ENCODE measurements at regions not wholly inside any gene's neighbourhood (a gene's known extent, or its start where the extent isn't known, plus 50 kb on each side); places are given as distances from the start of the nearest gene placed in this dataset.

- DNase-seq (ENCODE audit: insufficient read length, low spot score) (no peak), FAIRE-seq (no peak)
Measured at GRCh38 chr22:48686694-48687302, 1140.9 kb downstream of the BRD1 start.

- FAIRE-seq, result no peak
- DNase-seq (ENCODE audit: insufficient read length, low spot score), result no peak
Measured at GRCh38 chr22:48685767-48686166, 1141.9 kb downstream of the BRD1 start.

- no peak for FAIRE-seq
Measured at GRCh38 chr22:48683640-48684039, 1144.0 kb downstream of the BRD1 start.

GRCh38 chr22:48682504-48682903 lies 1145.2 kb downstream of the BRD1 start:
- DNase-seq (ENCODE audit: insufficient read length, low spot score), result no peak
- FAIRE-seq, result no peak

More at GRCh38 chr22:48683640-48684039, 1144.0 kb downstream of the BRD1 start:
- no peak for DNase-seq (ENCODE audit: insufficient read length, low spot score)

- FAIRE-seq (no peak), DNase-seq (ENCODE audit: insufficient read length, low spot score) (no peak)
Measured at GRCh38 chr22:48680601-48681000, 1147.1 kb downstream of the BRD1 start.

GRCh38 chr22:48679656-48680555 lies 1147.8 kb downstream of the BRD1 start:
- no peak for FAIRE-seq
- no peak for DNase-seq (ENCODE audit: insufficient read length, low spot score)

- DNase-seq (ENCODE audit: insufficient read length, low spot score) (no peak), FAIRE-seq (no peak)
Measured at GRCh38 chr22:48678171-48679135, 1149.2 kb downstream of the BRD1 start.

- DNase-seq (ENCODE audit: insufficient read length, low spot score), result no peak
- FAIRE-seq, result no peak
Measured at GRCh38 chr22:48677621-48678020, 1150.1 kb downstream of the BRD1 start.

GRCh38 chr22:48677168-48677520 lies 1150.5 kb downstream of the BRD1 start:
- DNase-seq (ENCODE audit: insufficient read length, low spot score), result no peak
- no peak for FAIRE-seq

GRCh38 chr22:48676266-48677167 lies 1151.2 kb downstream of the BRD1 start:
- FAIRE-seq, result no peak
- DNase-seq (ENCODE audit: insufficient read length, low spot score), result no peak

- DNase-seq (ENCODE audit: insufficient read length, low spot score), result no peak
- no peak for FAIRE-seq
Measured at GRCh38 chr22:48675830-48676145, 1151.9 kb downstream of the BRD1 start.

GRCh38 chr22:48675141-48675829 lies 1152.4 kb downstream of the BRD1 start:
- FAIRE-seq, result no peak

GRCh38 chr22:48673806-48674500 lies 1153.7 kb downstream of the BRD1 start:
- FAIRE-seq (no peak), DNase-seq (ENCODE audit: insufficient read length, low spot score) (no peak)

More at GRCh38 chr22:48675141-48675829, 1152.4 kb downstream of the BRD1 start:
- DNase-seq (ENCODE audit: insufficient read length, low spot score), result no peak

GRCh38 chr22:48672387-48672786 lies 1155.3 kb downstream of the BRD1 start:
- DNase-seq (ENCODE audit: insufficient read length, low spot score) (no peak), FAIRE-seq (no peak)

GRCh38 chr22:48670731-48671130 lies 1156.9 kb downstream of the BRD1 start:
- FAIRE-seq (no peak), DNase-seq (ENCODE audit: insufficient read length, low spot score) (no peak)

- no peak for FAIRE-seq
- no peak for DNase-seq (ENCODE audit: insufficient read length, low spot score)
Measured at GRCh38 chr22:48669986-48670716, 1157.5 kb downstream of the BRD1 start.

GRCh38 chr22:48669226-48669625 lies 1158.4 kb downstream of the BRD1 start:
- FAIRE-seq (no peak), DNase-seq (ENCODE audit: insufficient read length, low spot score) (no peak)

- DNase-seq (ENCODE audit: insufficient read length, low spot score), result no peak
Measured at GRCh38 chr22:48667289-48667688, 1160.4 kb downstream of the BRD1 start.

More at GRCh38 chr22:48667289-48667688, 1160.4 kb downstream of the BRD1 start:
- no peak for FAIRE-seq

Measured in HTR-8/SVneo (cell line).